ENCODE measurements at regions not wholly inside any gene's neighbourhood (a gene's known extent, or its start where the extent isn't known, plus 50 kb on each side); places are given as distances from the start of the nearest gene placed in this dataset.

DNA sequence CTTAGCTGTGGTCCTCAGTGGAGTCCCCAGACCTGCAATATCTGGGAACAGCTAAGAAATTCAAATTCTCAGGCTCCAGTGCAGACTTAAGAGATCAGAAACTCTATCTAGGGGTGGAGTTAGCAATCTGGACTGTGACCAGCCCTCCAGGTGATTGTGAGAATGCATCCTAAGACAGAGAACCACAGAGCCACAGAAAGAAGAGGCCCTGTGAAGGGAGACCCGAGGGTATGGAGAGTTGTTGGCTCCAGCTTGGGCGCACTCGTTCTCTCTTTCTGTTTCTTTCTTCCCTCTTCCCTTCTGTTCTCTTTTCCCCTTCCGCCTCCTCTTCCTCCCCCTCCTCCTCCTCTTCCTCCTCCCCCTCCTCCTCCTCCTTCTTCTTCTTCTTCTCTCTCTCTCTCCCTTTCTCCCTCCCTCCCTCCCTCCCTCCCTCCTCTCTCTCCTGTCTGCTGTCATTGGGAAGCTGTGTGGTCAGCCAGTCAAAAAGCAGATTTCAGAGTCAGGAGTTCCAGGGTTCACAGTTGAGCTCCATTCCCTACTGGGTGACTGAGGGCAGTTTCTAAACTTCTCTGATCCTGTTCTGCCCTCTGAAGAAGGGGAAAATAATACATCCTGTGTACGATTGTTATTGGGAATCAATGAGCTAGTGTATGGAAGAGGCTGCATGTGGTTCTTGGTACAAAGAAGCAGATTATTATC lies 62.1 kb upstream of the STEAP1B start:
- intact Hi-C loops (cut with micrococcal nuclease) = loop anchor here (2.0 to 5.0 kb wide), 2 partner anchors 165 to 295 kb away; partner anchors contain the start of gene IL6
- H3K27ac ChIP-seq (replicated peaks) = peak overlapping the region; percentile 82
- no peaks in the 10 kb centered on the region for H3K9me3 ChIP-seq (replicated peaks)
- no peaks in the 10 kb centered on the region for H3K27me3 ChIP-seq (ENCODE audit: low read depth)
- peaks cover 64% of the 10 kb centered on the region for H3K4me1 ChIP-seq
- no peak for DNase-seq
- H3K36me3 ChIP-seq = no peaks in the 10 kb centered on the region
- H3K4me3 ChIP-seq = peak overlapping the region; percentile 40
- TF ChIP-seq CTCF (IDR thresholded peaks at IDR 0.05; ENCODE audit: borderline replicate concordance) = no peak

DNA sequence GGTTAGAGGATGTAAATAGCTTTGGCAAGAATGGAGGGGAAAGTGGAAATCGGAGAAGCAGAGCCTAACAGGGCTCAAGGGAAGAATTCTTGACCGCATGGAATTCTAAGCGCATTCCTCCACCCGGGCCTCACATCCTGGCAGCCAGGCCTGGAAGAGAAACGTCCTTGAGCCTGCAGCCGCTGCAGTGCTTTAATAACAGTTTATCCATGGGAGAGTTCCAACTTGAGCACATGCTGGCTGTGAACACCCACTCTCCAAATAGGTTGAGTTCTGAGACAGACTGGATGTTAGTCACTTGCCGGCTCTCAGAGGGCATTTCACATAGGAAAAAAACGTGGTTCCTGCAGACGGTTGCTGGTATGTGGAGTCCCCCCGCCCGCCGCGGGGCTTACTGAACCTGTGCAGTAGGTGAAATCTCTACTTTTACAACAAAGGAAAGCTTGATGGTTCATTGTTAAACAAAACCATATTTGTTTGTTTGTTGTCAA lies 61.4 kb upstream of the STEAP1B start:
- peak overlapping the region; percentile 82 for H3K27ac ChIP-seq (replicated peaks)
- H3K36me3 ChIP-seq = no peaks in the 10 kb centered on the region
- no peaks in the 10 kb centered on the region for H3K27me3 ChIP-seq (ENCODE audit: low read depth)
- H3K4me1 ChIP-seq = peaks cover 62% of the 10 kb centered on the region
- no peak for TF ChIP-seq CTCF (IDR thresholded peaks at IDR 0.05; ENCODE audit: borderline replicate concordance)
- intact Hi-C loops (cut with micrococcal nuclease) = loop anchor here (2.0 to 5.0 kb wide), 2 partner anchors 165 to 296 kb away; partner anchors contain the start of gene IL6
- H3K4me3 ChIP-seq = peak overlapping the region; percentile 40
- H3K9me3 ChIP-seq (replicated peaks) = no peaks in the 10 kb centered on the region
- peak; percentile 75 for DNase-seq

GRCh38 chr7:22559829-22560489 lies 60.0 kb upstream of the STEAP1B start:
- Histone ChIP-seq H3K4me1 (peaks cover 48% of the 10 kb centered on the region), H3K9me3 (replicated peaks) (no peaks in the 10 kb centered on the region), H3K27ac (replicated peaks) (peak overlapping the region; percentile 82), H3K4me3 (no peak overlapping the region), H3K27me3 (ENCODE audit: low read depth) (no peaks in the 10 kb centered on the region), H3K36me3 (no peaks in the 10 kb centered on the region)
- intact Hi-C loops (cut with micrococcal nuclease) = loop anchor here (2.0 to 5.0 kb wide), 2 partner anchors 167 to 297 kb away; partner anchors contain the start of gene IL6
- peak; percentile 95 for TF ChIP-seq CTCF (IDR thresholded peaks at IDR 0.05; ENCODE audit: borderline replicate concordance)
- peak; percentile 60 for DNase-seq

GRCh38 chr7:22557167-22557566 lies 57.2 kb upstream of the STEAP1B start:
- no peak for TF ChIP-seq CTCF (IDR thresholded peaks at IDR 0.05; ENCODE audit: borderline replicate concordance)
- no peak overlapping the region for H3K27ac ChIP-seq (replicated peaks)
- no peaks in the 10 kb centered on the region for H3K36me3 ChIP-seq
- no peak overlapping the region for H3K4me3 ChIP-seq
- intact Hi-C loops (cut with micrococcal nuclease) = no loop called here
- no peaks in the 10 kb centered on the region for H3K9me3 ChIP-seq (replicated peaks)
- peaks cover 21% of the 10 kb centered on the region for H3K4me1 ChIP-seq
- H3K27me3 ChIP-seq (ENCODE audit: low read depth) = peaks cover 3% of the 10 kb centered on the region
- no peak for DNase-seq

- DNase-seq = no peak
- H3K27me3 ChIP-seq (ENCODE audit: low read depth) = peaks cover 20% of the 10 kb centered on the region
- no peak overlapping the region for H3K4me3 ChIP-seq
- no peak for TF ChIP-seq CTCF (IDR thresholded peaks at IDR 0.05; ENCODE audit: borderline replicate concordance)
- no peaks in the 10 kb centered on the region for H3K36me3 ChIP-seq
- intact Hi-C loops (cut with micrococcal nuclease) = no loop called here
- H3K9me3 ChIP-seq (replicated peaks) = no peaks in the 10 kb centered on the region
- H3K27ac ChIP-seq (replicated peaks) = no peak overlapping the region
- peaks cover 6% of the 10 kb centered on the region for H3K4me1 ChIP-seq
Measured at GRCh38 chr7:22555476-22555875, 55.5 kb upstream of the STEAP1B start.

Data from left ventricle myocardium inferior (tissue), 1 donor.